ENCODE measurements at regions not wholly inside any gene's neighbourhood (a gene's known extent, or its start where the extent isn't known, plus 50 kb on each side); places are given as distances from the start of the nearest gene placed in this dataset.
"Not testable (repeated sequence)": the region's sequence is repeated elsewhere in the genome, so short reads cannot be mapped to it uniquely, and the experiment has no call there.

GRCh38 chr7:106562711-106563366, 98.1 kb downstream of the CCDC71L start:
- no peak for DNase-seq

DNA sequence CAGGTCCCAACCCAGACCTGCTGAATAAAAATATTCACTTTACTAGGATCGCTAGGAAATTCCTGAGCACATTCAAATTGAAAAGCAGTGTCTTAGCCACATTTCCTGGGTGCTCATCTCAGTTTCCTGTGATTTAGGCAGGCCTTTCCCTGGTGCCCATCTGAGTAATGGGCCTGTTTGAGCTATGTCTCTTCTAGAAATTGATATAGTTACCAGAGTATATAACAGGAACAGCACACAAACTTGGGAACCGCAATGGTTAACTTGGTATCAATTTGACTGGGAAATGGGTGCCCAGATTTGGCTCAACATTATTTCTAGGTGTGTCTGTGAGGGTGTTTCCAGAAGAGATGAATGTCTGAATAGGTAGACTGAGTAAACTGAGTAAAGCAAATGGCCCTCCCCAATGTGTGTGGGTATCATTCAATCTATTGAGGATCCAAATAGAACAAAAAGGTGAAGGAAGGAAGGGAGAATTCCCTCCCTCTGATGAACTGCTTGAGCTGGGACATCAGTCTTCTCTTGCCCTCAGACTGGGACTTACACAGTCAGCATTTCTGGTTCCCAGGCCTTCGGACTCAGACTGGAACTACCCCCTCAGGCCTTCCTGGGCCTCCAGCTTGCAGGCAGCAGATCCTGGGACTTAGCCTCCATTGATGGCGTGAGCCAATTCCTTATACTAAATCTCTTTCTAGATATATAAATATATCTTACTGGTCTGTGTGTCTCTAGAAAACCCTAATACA, 99.1 kb downstream of the CCDC71L start:
- no peak for DNase-seq

- DNase-seq: no peak
Measured at GRCh38 chr7:106561151-106561550, 99.8 kb downstream of the CCDC71L start.

GRCh38 chr7:106560482-106560881, 100.5 kb downstream of the CCDC71L start:
- no peak for DNase-seq

DNA sequence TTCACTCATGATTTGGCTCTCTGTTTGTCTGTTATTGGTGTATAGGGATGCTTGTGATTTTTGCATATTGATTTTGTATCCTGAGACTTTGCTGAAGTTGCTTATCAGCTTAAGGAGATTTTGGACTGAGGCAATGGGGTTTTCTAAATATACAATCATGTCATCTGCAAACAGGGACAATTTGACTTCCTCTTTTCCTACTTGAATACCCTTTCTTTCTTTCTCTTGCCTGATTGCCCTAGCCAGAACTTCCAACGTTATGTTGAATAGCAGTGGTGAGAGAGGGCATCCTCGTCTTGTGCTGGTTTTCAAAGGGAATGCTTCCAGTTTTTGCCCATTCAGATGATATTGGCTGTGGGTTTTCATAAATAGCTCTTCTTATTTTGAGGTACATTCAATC, 104.7 kb downstream of the CCDC71L start:
- not testable (repeated sequence) for DNase-seq

DNA sequence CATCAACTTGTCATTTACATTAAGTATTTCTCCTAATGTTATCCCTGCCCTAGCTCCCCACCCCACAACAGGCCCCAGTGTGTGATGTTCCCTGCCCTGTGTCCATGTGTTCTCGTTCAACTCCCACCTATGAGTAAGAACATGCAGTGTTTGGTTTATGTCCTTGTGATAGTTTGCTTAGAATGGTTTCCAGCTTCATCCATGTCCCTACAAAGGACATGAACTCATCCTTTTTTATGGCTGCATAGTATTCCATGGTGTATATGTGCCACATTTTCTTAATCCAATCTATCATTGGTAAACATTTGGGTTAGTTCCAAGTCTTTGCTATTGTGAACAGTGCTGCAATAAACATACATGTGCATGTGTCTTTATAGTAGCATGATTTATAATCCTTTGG, 106.3 kb downstream of the CCDC71L start:
- DNase-seq: not testable (repeated sequence)

GRCh38 chr7:106553446-106553836, 107.5 kb downstream of the CCDC71L start:
- no peak for DNase-seq

- no peak for DNase-seq
Measured at GRCh38 chr7:106552645-106553445, 108.1 kb downstream of the CCDC71L start.

GRCh38 chr7:106551936-106552335, 109.0 kb downstream of the CCDC71L start:
- DNase-seq: no peak

GRCh38 chr7:106548491-106548890, 112.5 kb downstream of the CCDC71L start:
- DNase-seq: no peak

DNA sequence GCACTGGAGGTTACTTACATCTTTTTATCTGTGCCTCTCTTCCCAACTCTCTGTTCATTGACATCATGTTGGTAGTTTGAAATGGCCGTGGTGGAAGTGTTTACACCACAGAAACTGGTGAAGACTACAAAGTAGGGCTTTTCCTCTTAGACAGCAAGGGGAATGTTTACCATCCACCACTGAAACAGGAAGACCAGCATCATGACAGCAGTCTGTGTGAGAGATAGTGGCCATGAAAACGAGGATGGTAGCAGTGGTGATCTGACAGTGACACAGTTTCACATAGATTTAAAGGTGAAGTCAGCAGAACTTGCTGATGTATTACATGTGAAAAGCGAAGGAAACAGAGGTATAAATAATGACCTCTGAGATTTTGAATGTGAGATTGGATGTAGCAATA, 115.7 kb downstream of the CCDC71L start:
- no peak for DNase-seq

DNA sequence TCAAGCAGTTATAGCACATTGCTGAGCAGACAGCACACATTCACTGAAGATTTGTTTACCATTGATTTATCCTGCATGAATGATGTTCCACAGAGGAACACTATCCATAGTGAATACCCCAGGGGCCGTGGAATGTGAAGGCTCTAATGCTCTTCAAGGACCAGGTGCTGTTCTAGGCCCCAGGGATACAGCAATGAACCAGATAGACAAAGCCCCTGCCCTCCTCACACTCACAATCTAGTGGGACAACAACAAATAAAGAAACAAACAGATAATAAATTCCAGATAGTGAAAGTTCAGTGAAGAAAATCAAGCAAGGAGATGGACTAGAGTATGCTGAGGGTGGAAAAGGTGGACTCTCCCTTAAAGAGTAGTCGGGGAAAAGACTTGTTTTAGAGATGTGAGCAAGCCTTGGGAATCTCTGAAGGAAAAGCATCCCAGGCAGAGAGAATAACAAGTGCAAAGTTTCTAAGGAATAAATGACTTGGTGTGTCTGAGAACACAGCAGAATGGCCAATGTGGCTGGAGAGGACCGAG, 117.7 kb downstream of the CCDC71L start:
- no peak for DNase-seq

DNA sequence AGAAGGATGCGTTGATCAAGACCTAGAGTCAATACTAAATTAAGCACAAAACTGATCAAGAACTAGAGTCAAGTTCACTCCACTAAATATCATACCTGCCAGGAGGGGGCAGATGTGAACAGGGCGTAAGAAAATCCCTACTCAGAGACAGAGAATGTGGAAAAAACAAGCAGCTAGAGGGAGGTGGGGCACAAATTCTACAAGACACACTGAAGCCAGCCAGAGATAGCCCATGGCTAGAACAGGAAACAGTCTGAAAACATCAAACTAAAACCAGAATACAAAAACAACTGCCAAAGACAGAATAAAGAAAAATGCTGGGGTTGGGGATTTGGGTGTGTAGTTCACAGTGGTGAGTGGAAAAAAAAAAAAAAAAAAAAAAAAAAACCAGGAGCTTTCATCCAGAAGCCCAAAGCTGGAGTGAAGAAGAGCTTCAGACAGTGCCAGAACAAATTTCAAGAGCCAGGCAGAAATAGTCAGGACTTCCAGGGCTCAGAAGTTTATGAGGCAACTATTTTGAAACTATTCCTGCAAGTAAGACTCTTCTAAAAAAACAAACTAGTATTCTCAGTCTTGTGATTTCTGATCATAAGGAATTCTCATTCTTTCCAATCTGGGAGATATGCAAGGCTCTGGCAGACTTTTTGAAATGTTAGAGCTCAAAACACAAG, 118.3 kb downstream of the CCDC71L start:
- DNase-seq: peak; percentile 59

GRCh38 chr7:106538638-106539037, 122.3 kb downstream of the CCDC71L start:
- DNase-seq: no peak

GRCh38 chr7:106537119-106537518, 123.8 kb downstream of the CCDC71L start:
- no peak for DNase-seq

GRCh38 chr7:106536079-106536478, 124.9 kb downstream of the CCDC71L start:
- DNase-seq: no peak

DNA sequence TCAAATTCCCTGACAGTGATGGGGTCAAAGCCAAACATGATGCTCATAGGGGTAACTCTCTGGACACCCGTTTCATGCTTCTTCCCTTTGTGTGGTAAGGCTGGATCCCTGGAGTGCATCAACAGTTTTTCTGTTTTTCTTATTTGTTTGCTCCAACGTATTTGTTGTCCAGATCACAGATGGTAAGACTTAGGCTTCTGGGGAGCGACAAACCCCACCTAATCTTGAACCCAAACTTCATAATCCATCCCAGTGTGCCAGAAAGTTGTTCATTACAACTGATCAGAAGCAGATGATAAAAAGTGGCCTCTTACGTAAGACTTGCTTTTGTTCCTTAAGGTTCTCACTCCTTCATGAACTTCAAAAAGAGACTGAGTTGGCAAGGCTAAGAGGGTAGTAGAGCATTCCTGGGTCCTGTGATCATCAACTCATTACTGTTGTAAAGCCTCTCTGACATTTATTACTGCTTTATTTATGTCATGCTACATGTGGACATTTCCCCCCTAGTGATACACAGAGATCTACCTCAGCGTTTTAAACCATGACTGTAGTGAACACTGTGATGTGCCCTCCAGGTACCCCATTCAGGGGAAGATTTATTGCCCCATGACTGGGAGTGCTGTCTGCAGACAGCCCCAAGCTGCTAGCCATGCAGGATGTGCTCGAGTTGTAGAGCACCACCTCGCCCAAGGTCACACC, 125.6 kb downstream of the CCDC71L start:
- DNase-seq: no peak

- DNase-seq: no peak
Measured at GRCh38 chr7:106534271-106534846, 126.6 kb downstream of the CCDC71L start.

GRCh38 chr7:106530183-106530582, 130.8 kb downstream of the CCDC71L start:
- DNase-seq: not testable (repeated sequence)

DNA sequence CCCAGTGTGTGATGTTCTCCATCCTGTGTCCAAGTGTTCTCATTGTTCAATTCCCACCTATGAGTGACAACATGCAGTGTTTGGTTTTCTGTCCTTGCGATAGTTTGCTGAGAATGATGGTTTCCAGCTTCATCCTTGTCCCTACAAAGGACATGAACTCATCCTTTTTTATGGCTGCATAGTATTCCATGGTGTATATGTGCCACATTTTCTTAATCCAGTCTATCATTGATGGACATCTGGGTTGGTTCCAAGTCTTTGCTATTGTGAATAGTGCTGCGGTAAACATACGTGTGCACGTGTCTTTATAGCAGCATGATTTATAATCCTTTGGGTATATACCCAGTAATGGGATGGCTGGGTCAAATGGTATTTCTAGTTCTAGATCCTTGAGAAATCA, 134.3 kb downstream of the CCDC71L start:
- not testable (repeated sequence) for DNase-seq

- no peak for DNase-seq
Measured at GRCh38 chr7:106524690-106525059, 136.3 kb downstream of the CCDC71L start.

DNA sequence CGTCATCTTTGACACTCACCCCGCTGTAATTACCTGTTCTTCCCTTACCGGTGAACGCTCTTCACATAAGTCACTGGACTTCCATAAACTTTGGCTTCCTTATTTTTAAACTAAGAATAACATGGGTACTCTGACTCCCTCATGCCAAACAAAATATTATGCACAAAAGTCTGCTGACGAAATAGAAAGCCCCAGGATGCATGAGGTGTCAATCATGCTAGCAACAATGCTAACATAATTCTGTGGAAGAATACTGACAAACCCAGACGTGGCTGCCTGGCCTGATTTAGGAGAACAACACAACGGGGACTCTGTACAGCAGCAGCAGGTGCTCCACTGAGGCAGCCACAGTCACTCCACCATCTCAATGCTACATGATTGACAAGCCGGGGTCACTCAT, 137.5 kb downstream of the CCDC71L start:
- DNase-seq: no peak

Data from stimulated activated CD4-positive, alpha-beta T cell treated with anti-CD3 and anti-CD28 coated beads, Interleukin-15, amount 100 ng/mL, for 24 hours (primary cell).